ENCODE measurements at regions not wholly inside any gene's neighbourhood (a gene's known extent, or its start where the extent isn't known, plus 50 kb on each side); places are given as distances from the start of the nearest gene placed in this dataset.

DNA sequence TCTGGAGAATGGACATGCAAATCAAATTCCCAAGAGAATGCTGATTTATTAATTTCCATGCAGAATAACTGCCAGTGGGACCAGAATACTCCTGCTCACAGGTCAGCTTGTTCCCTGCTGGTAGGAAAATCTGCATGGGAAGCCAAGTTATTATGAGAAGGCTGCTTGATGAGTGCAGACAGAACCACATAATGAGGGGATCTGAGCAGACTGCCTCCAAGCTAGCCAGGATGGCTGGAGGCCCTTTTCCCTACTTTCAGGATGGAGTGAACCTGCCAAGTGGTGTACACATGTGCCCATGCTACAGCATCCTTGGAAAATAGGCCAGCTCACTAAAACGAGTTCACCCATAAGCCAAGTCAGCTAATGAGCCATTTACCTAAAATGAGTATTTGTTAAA lies 55.2 kb upstream of the ZBED5 start:
- no peaks in the 10 kb centered on the region for H3K27me3 ChIP-seq (ENCODE audit: control insufficient read depth, insufficient read depth, low read length)
- FAIRE-seq (no peak), DNase-seq (ENCODE audit: low read depth) (no peak)
- H3K4me3 ChIP-seq (ENCODE audit: low read depth, low read length): no peak overlapping the region
- no peaks in the 10 kb centered on the region for H3K36me3 ChIP-seq (ENCODE audit: control insufficient read depth, insufficient read depth, low read length)
- TF ChIP-seq, protein P1, sequence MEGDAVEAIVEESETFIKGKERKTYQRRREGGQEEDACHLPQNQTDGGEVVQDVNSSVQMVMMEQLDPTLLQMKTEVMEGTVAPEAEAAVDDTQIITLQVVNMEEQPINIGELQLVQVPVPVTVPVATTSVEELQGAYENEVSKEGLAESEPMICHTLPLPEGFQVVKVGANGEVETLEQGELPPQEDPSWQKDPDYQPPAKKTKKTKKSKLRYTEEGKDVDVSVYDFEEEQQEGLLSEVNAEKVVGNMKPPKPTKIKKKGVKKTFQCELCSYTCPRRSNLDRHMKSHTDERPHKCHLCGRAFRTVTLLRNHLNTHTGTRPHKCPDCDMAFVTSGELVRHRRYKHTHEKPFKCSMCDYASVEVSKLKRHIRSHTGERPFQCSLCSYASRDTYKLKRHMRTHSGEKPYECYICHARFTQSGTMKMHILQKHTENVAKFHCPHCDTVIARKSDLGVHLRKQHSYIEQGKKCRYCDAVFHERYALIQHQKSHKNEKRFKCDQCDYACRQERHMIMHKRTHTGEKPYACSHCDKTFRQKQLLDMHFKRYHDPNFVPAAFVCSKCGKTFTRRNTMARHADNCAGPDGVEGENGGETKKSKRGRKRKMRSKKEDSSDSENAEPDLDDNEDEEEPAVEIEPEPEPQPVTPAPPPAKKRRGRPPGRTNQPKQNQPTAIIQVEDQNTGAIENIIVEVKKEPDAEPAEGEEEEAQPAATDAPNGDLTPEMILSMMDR (IDR thresholded peaks at IDR 0.05; ENCODE audit: insufficient read depth, low read length, severe bottlenecking): no peak

DNA sequence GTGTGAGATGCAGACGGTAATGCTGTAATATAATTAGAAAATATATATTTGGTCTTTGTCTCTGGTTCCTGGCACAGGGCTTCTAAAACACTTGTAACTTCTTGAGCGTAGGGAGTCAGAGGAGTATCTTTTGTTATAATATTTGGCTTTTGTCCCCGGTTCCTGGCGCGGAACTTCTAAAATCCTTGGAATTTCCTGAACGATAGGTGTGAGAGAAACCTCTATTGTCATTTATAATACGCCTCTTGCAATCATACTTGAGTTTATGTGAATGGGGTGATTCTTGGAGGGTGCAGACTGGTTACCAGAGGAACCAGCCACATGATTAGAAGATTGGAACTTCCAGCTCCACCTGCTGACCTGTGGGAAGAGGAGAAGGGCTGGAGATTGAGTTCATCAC lies 54.1 kb upstream of the ZBED5 start:
- TF ChIP-seq, protein P1 (IDR thresholded peaks at IDR 0.05; ENCODE audit: insufficient read depth, low read length, severe bottlenecking): no peak
- DNase-seq (ENCODE audit: low read depth): no peak
- no peak for FAIRE-seq

DNA sequence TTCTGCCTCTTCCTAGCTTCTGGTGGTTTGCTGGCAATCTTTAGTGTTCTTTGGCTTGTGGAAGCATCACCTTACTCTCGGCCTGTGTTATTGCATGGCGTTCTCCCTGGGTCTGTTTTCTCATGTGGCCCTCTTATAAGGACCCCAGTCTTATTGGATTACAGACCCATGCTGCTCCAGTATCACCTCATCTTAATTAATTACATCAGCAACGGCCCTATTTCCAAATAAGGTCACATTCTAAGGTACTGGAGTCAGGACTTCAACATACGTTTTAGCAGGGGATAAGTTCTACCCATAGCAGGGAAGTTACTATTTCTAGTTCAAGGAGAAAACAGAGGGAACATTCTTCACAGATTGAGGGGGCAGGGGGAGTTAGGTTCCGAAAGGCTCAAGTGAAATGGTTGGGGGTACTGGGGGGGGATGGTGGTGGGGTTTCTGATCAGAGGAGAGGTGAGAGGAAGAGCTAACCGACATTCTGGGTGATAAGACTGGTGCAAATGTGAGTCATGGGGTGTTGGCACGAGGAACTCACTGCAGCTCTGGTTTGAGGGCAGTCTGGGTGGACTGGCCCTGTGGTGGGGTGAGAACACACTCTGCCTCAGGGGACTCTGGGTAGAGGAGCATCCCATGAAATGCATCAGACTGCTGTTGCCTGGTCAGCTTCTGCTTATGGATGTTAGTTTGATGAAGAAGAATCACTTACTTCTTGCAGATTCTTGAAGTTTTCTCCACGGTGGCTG lies 51.5 kb upstream of the ZBED5 start:
- TF ChIP-seq, protein P1 (IDR thresholded peaks at IDR 0.05; ENCODE audit: insufficient read depth, low read length, severe bottlenecking): no peak
- Histone ChIP-seq H3K4me3 (ENCODE audit: low read depth, low read length) (no peak overlapping the region), H3K36me3 (ENCODE audit: control insufficient read depth, insufficient read depth, low read length) (no peaks in the 10 kb centered on the region), H3K27me3 (ENCODE audit: control insufficient read depth, insufficient read depth, low read length) (no peaks in the 10 kb centered on the region)
- DNase-seq (ENCODE audit: low read depth) (peak; percentile 65), FAIRE-seq (no peak)

More for the DNA sequence above, 54.1 kb upstream of the ZBED5 start:
- H3K36me3 ChIP-seq (ENCODE audit: control insufficient read depth, insufficient read depth, low read length): no peaks in the 10 kb centered on the region
- H3K4me3 ChIP-seq (ENCODE audit: low read depth, low read length): no peak overlapping the region
- H3K27me3 ChIP-seq (ENCODE audit: control insufficient read depth, insufficient read depth, low read length): no peaks in the 10 kb centered on the region

DNA sequence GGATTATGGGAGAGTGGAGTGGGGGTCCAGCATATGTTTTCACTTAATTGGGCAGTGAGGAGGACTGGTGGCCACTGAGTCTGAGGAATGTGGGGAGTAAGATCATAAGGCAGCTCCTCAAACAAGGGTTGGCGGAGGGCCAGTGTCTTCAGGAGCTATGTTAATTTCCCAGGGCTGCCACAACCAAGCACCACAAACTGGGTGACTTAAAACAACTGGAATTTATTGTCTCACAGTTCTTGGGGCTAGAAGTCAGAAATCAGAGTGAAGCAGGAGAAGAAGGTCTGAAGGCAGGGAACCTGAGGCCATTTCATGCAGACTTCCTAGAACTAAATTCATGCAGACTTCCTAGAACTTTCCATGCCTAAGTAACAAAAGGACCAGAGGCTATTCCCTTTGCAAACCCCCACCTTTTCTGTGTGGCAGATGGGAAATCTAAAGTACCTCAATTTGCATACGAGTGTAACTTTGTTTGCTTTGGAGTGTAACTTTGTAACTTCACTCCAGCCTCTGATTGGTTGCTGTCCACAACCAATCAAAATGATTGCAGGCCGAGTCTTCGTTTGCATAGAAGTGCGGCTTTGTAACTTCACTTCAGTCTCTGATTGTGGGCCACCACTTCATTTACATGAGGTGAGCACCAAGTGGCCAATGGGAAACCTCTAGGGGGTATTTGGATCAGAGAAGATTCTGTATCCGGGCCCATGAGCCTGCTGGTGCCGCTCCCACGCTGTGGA lies 50.5 kb upstream of the ZBED5 start:
- no peak overlapping the region for H3K4me3 ChIP-seq (ENCODE audit: low read depth, low read length)
- H3K27me3 ChIP-seq (ENCODE audit: control insufficient read depth, insufficient read depth, low read length): no peaks in the 10 kb centered on the region
- TF ChIP-seq, protein P1 (IDR thresholded peaks at IDR 0.05; ENCODE audit: insufficient read depth, low read length, severe bottlenecking): no peak
- no peak for DNase-seq (ENCODE audit: low read depth)
- no peak for FAIRE-seq
- H3K36me3 ChIP-seq (ENCODE audit: control insufficient read depth, insufficient read depth, low read length): no peaks in the 10 kb centered on the region

Data from bronchial epithelial cell (primary cell).